Urinary bladder (tissue), 3 donors: ENCODE measurements at regions not wholly inside any gene's neighbourhood (a gene's known extent, or its start where the extent isn't known, plus 50 kb on each side); places are given as distances from the start of the nearest gene placed in this dataset.
"Not testable (repeated sequence)": the region's sequence is repeated elsewhere in the genome, so short reads cannot be mapped to it uniquely, and the experiment has no call there.

Source experiments
- DNase-seq: peaks from one replicate; pipeline ENCODE4 v3.0.0-alpha.2; 2015; ENCODE audit errors: extremely low spot score
- H3K27ac ChIP-seq: one replicate; pipeline ENCODE4 v1.5.1; 2013; ENCODE audit warnings: low read depth, mild to moderate bottlenecking, moderate library complexity
- H3K36me3 ChIP-seq: one replicate; pipeline ENCODE4 v1.6.1; 2013; ENCODE audit warnings: mild to moderate bottlenecking, moderate library complexity; ENCODE audit not compliant: insufficient read depth
- H3K4me1 ChIP-seq: one replicate; pipeline ENCODE4 v1.6.1; 2013; ENCODE audit warnings: mild to moderate bottlenecking, moderate library complexity; ENCODE audit not compliant: insufficient read depth
- H3K4me3 ChIP-seq: one replicate; pipeline ENCODE4 v1.5.1; 2013; ENCODE audit warnings: low read depth, low read length
- WGBS: extraction: QIAGEN DNeasy Blood & Tissue Kit; methylation state at CpG from one replicate; pipeline ENCODE4 v1.1.7; 2013; 5-methylcytosine and 5-hydroxymethylcytosine counted together
- donor health status: healthy with polysubstance abuse.
- donor health status: healthy.

- Histone ChIP-seq H3K4me3 (no peak overlapping the region), H3K27ac (no peak overlapping the region), H3K4me1 (no peaks in the 10 kb centered on the region), H3K36me3 (no peaks in the 10 kb centered on the region)
- no peak for DNase-seq
- WGBS = 79% methylated on average over 2 of the region's 2 CpGs
Measured at GRCh38 chr4:114317564-114317963, 281.0 kb upstream of the UGT8 start.

- H3K36me3 ChIP-seq = no peaks in the 10 kb centered on the region
- H3K27ac ChIP-seq = no peak overlapping the region
- H3K4me3 ChIP-seq = no peak overlapping the region
- H3K4me1 ChIP-seq = no peaks in the 10 kb centered on the region
- DNase-seq = no peak
Measured at GRCh38 chr4:114318309-114318708, 280.3 kb upstream of the UGT8 start.

GRCh38 chr4:114320126-114320525, 278.5 kb upstream of the UGT8 start:
- 94% methylated on average over 2 of the region's 2 CpGs for WGBS
- Histone ChIP-seq H3K27ac (no peak overlapping the region), H3K4me1 (no peaks in the 10 kb centered on the region), H3K4me3 (no peak overlapping the region), H3K36me3 (no peaks in the 10 kb centered on the region)
- DNase-seq = no peak

GRCh38 chr4:114321366-114321765, 277.2 kb upstream of the UGT8 start:
- no peaks in the 10 kb centered on the region for H3K4me1 ChIP-seq
- no peak overlapping the region for H3K27ac ChIP-seq
- DNase-seq = no peak
- 45% methylated on average over 3 of the region's 3 CpGs for WGBS
- no peaks in the 10 kb centered on the region for H3K36me3 ChIP-seq
- H3K4me3 ChIP-seq = no peak overlapping the region

GRCh38 chr4:114323841-114324240, 274.8 kb upstream of the UGT8 start:
- no peaks in the 10 kb centered on the region for H3K4me1 ChIP-seq
- DNase-seq = no peak
- no peak overlapping the region for H3K27ac ChIP-seq
- no peak overlapping the region for H3K4me3 ChIP-seq
- WGBS = 63% methylated on average over 3 of the region's 3 CpGs
- no peaks in the 10 kb centered on the region for H3K36me3 ChIP-seq

GRCh38 chr4:114326358-114326757, 272.2 kb upstream of the UGT8 start:
- Histone ChIP-seq H3K4me3 (no peak overlapping the region), H3K4me1 (no peaks in the 10 kb centered on the region), H3K36me3 (no peaks in the 10 kb centered on the region), H3K27ac (no peak overlapping the region)
- DNase-seq = no peak
- 51% methylated on average over 1 of the region's 1 CpG for WGBS

GRCh38 chr4:114332119-114332518, 266.5 kb upstream of the UGT8 start:
- no peak overlapping the region for H3K4me3 ChIP-seq
- H3K4me1 ChIP-seq = no peaks in the 10 kb centered on the region
- H3K27ac ChIP-seq = no peak overlapping the region
- DNase-seq = no peak
- no peaks in the 10 kb centered on the region for H3K36me3 ChIP-seq
- WGBS = 95% methylated on average over 1 of the region's 1 CpG

- H3K27ac ChIP-seq, DNase-seq, H3K4me1 ChIP-seq, H3K36me3 ChIP-seq, H3K4me3 ChIP-seq: not testable (repeated sequence)
Measured at GRCh38 chr4:114334363-114334762, 264.2 kb upstream of the UGT8 start.

GRCh38 chr4:114334884-114335330, 263.7 kb upstream of the UGT8 start:
- Histone ChIP-seq H3K36me3 (no peaks in the 10 kb centered on the region), H3K4me3 (no peak overlapping the region), H3K27ac (no peak overlapping the region), H3K4me1 (no peaks in the 10 kb centered on the region)
- 18% methylated on average over 2 of the region's 2 CpGs for WGBS
- DNase-seq = no peak

- H3K36me3 ChIP-seq = no peaks in the 10 kb centered on the region
- no peak overlapping the region for H3K4me3 ChIP-seq
- no peak for DNase-seq
- no peaks in the 10 kb centered on the region for H3K4me1 ChIP-seq
- no peak overlapping the region for H3K27ac ChIP-seq
Measured at GRCh38 chr4:114335339-114335738, 263.3 kb upstream of the UGT8 start.

GRCh38 chr4:114343015-114343414, 255.6 kb upstream of the UGT8 start:
- Histone ChIP-seq H3K36me3 (no peaks in the 10 kb centered on the region), H3K27ac (no peak overlapping the region), H3K4me1 (no peaks in the 10 kb centered on the region), H3K4me3 (no peak overlapping the region)
- no peak for DNase-seq

- 88% methylated on average over 2 of the region's 2 CpGs for WGBS
Measured at GRCh38 chr4:114349543-114350175, 248.9 kb upstream of the UGT8 start.

GRCh38 chr4:114358901-114359300, 239.7 kb upstream of the UGT8 start:
- Histone ChIP-seq H3K4me3 (no peak overlapping the region), H3K4me1 (no peaks in the 10 kb centered on the region), H3K36me3 (no peaks in the 10 kb centered on the region), H3K27ac (no peak overlapping the region)
- DNase-seq = no peak

More at GRCh38 chr4:114349543-114350175, 248.9 kb upstream of the UGT8 start:
- H3K4me1 ChIP-seq = no peaks in the 10 kb centered on the region
- H3K4me3 ChIP-seq = no peak overlapping the region
- no peak overlapping the region for H3K27ac ChIP-seq
- DNase-seq = no peak
- H3K36me3 ChIP-seq = no peaks in the 10 kb centered on the region

GRCh38 chr4:114361249-114361648, 237.4 kb upstream of the UGT8 start:
- Histone ChIP-seq H3K4me1 (no peaks in the 10 kb centered on the region), H3K27ac (no peak overlapping the region), H3K36me3 (no peaks in the 10 kb centered on the region), H3K4me3 (no peak overlapping the region)
- WGBS = 45% methylated on average over 3 of the region's 3 CpGs
- no peak for DNase-seq

- H3K36me3 ChIP-seq = no peaks in the 10 kb centered on the region
- H3K27ac ChIP-seq = no peak overlapping the region
- WGBS = 30% methylated on average over 1 of the region's 1 CpG
- no peak overlapping the region for H3K4me3 ChIP-seq
- DNase-seq = no peak
- H3K4me1 ChIP-seq = no peaks in the 10 kb centered on the region
Measured at GRCh38 chr4:114364857-114365256, 233.8 kb upstream of the UGT8 start.
